Stimulated activated CD4-positive, alpha-beta T cell treated with anti-CD3 and anti-CD28 coated beads, TNF-alpha, amount 100 ng/mL, for 48 hours (primary cell): ENCODE measurements at regions not wholly inside any gene's neighbourhood (a gene's known extent, or its start where the extent isn't known, plus 50 kb on each side); places are given as distances from the start of the nearest gene placed in this dataset.

Source experiments
- DNase-seq, 3 donors: peaks; one replicate each; pipeline ENCODE4 v3.0.0-alpha.2; 2020; ENCODE audit warnings: low read depth in 3 of 3

- no peak for DNase-seq
Measured at GRCh38 chr14:78073028-78073427, 97.1 kb upstream of the NRXN3 start.

- no peak for DNase-seq
Measured at GRCh38 chr14:78074561-78074960, 95.6 kb upstream of the NRXN3 start.

- DNase-seq: no peak
Measured at GRCh38 chr14:78075033-78075432, 95.1 kb upstream of the NRXN3 start.

GRCh38 chr14:78075555-78076277 is 94.5 kb upstream of the NRXN3 start:
- DNase-seq: no peak

- no peak for DNase-seq
Measured at GRCh38 chr14:78081245-78081644, 88.9 kb upstream of the NRXN3 start.

GRCh38 chr14:78083837-78084236 is 86.3 kb upstream of the NRXN3 start:
- no peak for DNase-seq

- DNase-seq: no peak
Measured at GRCh38 chr14:78086342-78086741, 83.8 kb upstream of the NRXN3 start.

GRCh38 chr14:78088916-78089315 is 81.3 kb upstream of the NRXN3 start:
- no peak for DNase-seq

- DNase-seq: no peak
Measured at GRCh38 chr14:78090864-78091263, 79.3 kb upstream of the NRXN3 start.

GRCh38 chr14:78091361-78091760 is 78.8 kb upstream of the NRXN3 start:
- DNase-seq: no peak

GRCh38 chr14:78092040-78092439 is 78.1 kb upstream of the NRXN3 start:
- DNase-seq: no peak

GRCh38 chr14:78103271-78103670 is 66.9 kb upstream of the NRXN3 start:
- no peak for DNase-seq

GRCh38 chr14:78104160-78104559 is 66.0 kb upstream of the NRXN3 start:
- no peak for DNase-seq

GRCh38 chr14:78104655-78105054 is 65.5 kb upstream of the NRXN3 start:
- DNase-seq: no peak

- DNase-seq: no peak
Measured at GRCh38 chr14:78106381-78106780, 63.8 kb upstream of the NRXN3 start.

GRCh38 chr14:78107166-78107565 is 63.0 kb upstream of the NRXN3 start:
- no peak for DNase-seq

- no peak for DNase-seq
Measured at GRCh38 chr14:78119440-78119839, 50.7 kb upstream of the NRXN3 start.
